GM12878 (cell line): ENCODE measurements at regions not wholly inside any gene's neighbourhood (a gene's known extent, or its start where the extent isn't known, plus 50 kb on each side); places are given as distances from the start of the nearest gene placed in this dataset.

ENCODE experiments used
- ATF7 ChIP-seq: fragments of 450-650 bp; IDR thresholded peaks from 2 replicates; pipeline ENCODE4 v1.6.1; 2016; ENCODE audit warnings: low read depth, mild to moderate bottlenecking
- CREM ChIP-seq: IDR thresholded peaks from 2 replicates; pipeline ENCODE4 v1.6.1; 2014; ENCODE audit warnings: antibody characterized with exemption, low read depth
- CTCF ChIP-seq, 3 experiments: IDR thresholded peaks in 2 of 3; conservative IDR thresholded peaks in 1 of 3; 2 replicates each; pipeline ENCODE4 v1.5.1; 2011; ENCODE audit warnings: low read depth in 3 of 3, low read length in 3 of 3, mild to moderate bottlenecking in 3 of 3, control low read depth in 2 of 3, moderate library complexity in 2 of 3, inconsistent platforms in 1 of 3, mixed read lengths in 1 of 3; ENCODE audit not compliant: control insufficient read depth in 2 of 3, insufficient read depth in 1 of 3; ENCODE audit errors: extremely low read depth in 1 of 3
- POU2F2 ChIP-seq: IDR thresholded peaks from 3 replicates; pipeline ENCODE4 v1.6.1; 2011; ENCODE audit warnings: low read depth, mild to moderate bottlenecking, low read length, borderline replicate concordance
- RAD21 ChIP-seq: IDR thresholded peaks from 2 replicates; pipeline ENCODE4 v1.6.1; 2011; ENCODE audit warnings: mild to moderate bottlenecking, low read depth, low read length, moderate library complexity; ENCODE audit not compliant: insufficient read depth
- TF ChIP-seq, protein P1 (sequence below): IDR thresholded peaks from 2 replicates; pipeline ENCODE4 v1.6.1; 2012; ENCODE audit warnings: mild to moderate bottlenecking, low read depth, low read length
- TF ChIP-seq, protein P2 (sequence below): fragments of 450-650 bp; IDR thresholded peaks from 2 replicates; pipeline ENCODE4 v1.6.1; 2018; ENCODE audit warnings: mild to moderate bottlenecking, low read depth, moderate library complexity; ENCODE audit not compliant: partially characterized antibody

DNA sequence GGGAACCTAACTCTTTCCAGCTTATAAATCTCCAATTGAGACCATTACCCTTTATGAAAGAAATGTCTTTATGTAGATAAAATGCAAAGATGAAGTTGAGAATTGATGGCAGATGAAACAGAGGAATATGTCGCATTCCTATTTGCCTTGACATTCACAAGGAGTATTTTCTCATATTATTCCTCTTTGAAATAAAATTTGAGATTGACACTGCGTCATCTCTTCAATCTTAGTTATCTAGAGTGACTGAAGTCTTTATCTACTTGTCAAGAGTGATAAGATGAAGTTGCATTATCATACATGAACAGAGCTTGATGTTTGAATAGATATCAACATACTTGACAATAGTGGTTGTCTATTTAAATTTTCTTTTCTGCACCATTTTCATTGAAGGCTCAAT is 574.4 kb upstream of the SOX9 start:
- TF ChIP-seq RAD21 (no peak), CTCF (IDR thresholded peaks at IDR 0.05 in 2 of 3, conservative IDR thresholded peaks at IDR 0.05 in 1 of 3; ENCODE audit: control insufficient read depth in 2 of 3, extremely low read depth in 1 of 3, insufficient read depth in 1 of 3, low read depth in 3 of 3, low read length in 3 of 3) (no peak), ATF7 (no peak), POU2F2 (no peak), CREM (no peak)
- TF ChIP-seq, protein P1, sequence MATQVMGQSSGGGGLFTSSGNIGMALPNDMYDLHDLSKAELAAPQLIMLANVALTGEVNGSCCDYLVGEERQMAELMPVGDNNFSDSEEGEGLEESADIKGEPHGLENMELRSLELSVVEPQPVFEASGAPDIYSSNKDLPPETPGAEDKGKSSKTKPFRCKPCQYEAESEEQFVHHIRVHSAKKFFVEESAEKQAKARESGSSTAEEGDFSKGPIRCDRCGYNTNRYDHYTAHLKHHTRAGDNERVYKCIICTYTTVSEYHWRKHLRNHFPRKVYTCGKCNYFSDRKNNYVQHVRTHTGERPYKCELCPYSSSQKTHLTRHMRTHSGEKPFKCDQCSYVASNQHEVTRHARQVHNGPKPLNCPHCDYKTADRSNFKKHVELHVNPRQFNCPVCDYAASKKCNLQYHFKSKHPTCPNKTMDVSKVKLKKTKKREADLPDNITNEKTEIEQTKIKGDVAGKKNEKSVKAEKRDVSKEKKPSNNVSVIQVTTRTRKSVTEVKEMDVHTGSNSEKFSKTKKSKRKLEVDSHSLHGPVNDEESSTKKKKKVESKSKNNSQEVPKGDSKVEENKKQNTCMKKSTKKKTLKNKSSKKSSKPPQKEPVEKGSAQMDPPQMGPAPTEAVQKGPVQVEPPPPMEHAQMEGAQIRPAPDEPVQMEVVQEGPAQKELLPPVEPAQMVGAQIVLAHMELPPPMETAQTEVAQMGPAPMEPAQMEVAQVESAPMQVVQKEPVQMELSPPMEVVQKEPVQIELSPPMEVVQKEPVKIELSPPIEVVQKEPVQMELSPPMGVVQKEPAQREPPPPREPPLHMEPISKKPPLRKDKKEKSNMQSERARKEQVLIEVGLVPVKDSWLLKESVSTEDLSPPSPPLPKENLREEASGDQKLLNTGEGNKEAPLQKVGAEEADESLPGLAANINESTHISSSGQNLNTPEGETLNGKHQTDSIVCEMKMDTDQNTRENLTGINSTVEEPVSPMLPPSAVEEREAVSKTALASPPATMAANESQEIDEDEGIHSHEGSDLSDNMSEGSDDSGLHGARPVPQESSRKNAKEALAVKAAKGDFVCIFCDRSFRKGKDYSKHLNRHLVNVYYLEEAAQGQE: no peak
- TF ChIP-seq, protein P2, sequence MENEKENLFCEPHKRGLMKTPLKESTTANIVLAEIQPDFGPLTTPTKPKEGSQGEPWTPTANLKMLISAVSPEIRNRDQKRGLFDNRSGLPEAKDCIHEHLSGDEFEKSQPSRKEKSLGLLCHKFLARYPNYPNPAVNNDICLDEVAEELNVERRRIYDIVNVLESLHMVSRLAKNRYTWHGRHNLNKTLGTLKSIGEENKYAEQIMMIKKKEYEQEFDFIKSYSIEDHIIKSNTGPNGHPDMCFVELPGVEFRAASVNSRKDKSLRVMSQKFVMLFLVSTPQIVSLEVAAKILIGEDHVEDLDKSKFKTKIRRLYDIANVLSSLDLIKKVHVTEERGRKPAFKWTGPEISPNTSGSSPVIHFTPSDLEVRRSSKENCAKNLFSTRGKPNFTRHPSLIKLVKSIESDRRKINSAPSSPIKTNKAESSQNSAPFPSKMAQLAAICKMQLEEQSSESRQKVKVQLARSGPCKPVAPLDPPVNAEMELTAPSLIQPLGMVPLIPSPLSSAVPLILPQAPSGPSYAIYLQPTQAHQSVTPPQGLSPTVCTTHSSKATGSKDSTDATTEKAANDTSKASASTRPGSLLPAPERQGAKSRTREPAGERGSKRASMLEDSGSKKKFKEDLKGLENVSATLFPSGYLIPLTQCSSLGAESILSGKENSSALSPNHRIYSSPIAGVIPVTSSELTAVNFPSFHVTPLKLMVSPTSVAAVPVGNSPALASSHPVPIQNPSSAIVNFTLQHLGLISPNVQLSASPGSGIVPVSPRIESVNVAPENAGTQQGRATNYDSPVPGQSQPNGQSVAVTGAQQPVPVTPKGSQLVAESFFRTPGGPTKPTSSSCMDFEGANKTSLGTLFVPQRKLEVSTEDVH: no peak
